Activated B cell treated with CpG ODN at 0.5 μM for 24 hours (primary cell): ENCODE measurements at regions not wholly inside any gene's neighbourhood (a gene's known extent, or its start where the extent isn't known, plus 50 kb on each side); places are given as distances from the start of the nearest gene placed in this dataset.

Source experiments
- ATAC-seq: fragments of 200-7000 bp; cut with Tn5 transposase; one replicate; pipeline ENCODE4 v1.10.0; 2021; ENCODE audit warnings: low read depth, mild to moderate bottlenecking, moderate library complexity
- CTCF ChIA-PET: fragments of 350-600 bp; sonication (Branson Sonifier 250); formaldehyde crosslinking; loops from one replicate; lab custom pipeline; 2021; ENCODE audit warnings: antibody characterized with exemption; lab: Charles Lee
- POLR2A ChIA-PET: fragments of 350-600 bp; sonication (Branson Sonifier 250); formaldehyde crosslinking; loops from one replicate; lab custom pipeline; 2021; ENCODE audit warnings: antibody characterized with exemption; lab: Charles Lee
- DNase-seq: peaks from one replicate; pipeline ENCODE4 v3.0.0; 2022
- H3K27ac Mint-ChIP-seq: one replicate; pipeline ENCODE4 v1.8.0; 2020; ENCODE audit warnings: mixed read lengths
- H3K27me3 Mint-ChIP-seq: one replicate; pipeline ENCODE4 v1.8.0; 2021; ENCODE audit warnings: mixed read lengths
- H3K36me3 Mint-ChIP-seq: one replicate; pipeline ENCODE4 v1.8.0; 2021; ENCODE audit warnings: low read depth, mixed read lengths
- H3K4me1 Mint-ChIP-seq: one replicate; pipeline ENCODE4 v1.8.0; 2021; ENCODE audit warnings: mixed read lengths
- H3K4me3 Mint-ChIP-seq: one replicate; pipeline ENCODE4 v1.8.0; 2020; ENCODE audit warnings: mild to moderate bottlenecking, mixed read lengths
- H3K9me3 Mint-ChIP-seq: one replicate; pipeline ENCODE4 v1.8.0; 2020; ENCODE audit warnings: mixed read lengths
- intact Hi-C: fragments of 100-400 bp; cut with micrococcal nuclease; formaldehyde crosslinking; loops from one replicate; pipeline ENCODE4 v1.15.1; 2024
- TF ChIP-seq, protein P1 (sequence below): fragments of 200-600 bp; IDR thresholded peaks from one replicate; pipeline ENCODE4 v1.8.0; 2022; ENCODE audit warnings: antibody characterized with exemption, mild to moderate bottlenecking

DNA sequence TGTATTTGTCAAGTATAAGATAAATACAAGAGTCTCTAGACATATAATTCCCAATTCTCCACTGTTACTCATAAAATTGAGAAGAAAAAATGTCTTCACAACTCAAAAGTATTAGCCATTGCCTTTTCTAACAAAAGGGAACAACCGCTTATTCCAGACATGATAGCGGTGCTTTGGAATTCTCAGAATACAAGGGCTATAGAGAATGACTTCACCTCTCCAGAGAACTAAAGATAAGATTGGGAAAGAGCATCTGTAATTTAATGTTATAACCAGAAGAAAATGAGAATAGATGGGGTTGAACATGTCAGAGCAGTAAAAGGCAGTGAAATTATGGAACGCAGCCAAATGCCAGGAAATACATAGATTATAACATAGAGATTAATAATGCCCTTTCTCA is 730.8 kb downstream of the C6orf118 start:
- ATAC-seq (no peak), DNase-seq (no peak)
- intact Hi-C loops = no loop called here
- Mint-ChIP-seq H3K27ac (no peak overlapping the region), H3K9me3 (peaks cover 10% of the 10 kb centered on the region), H3K27me3 (no peaks in the 10 kb centered on the region), H3K36me3 (no peaks in the 10 kb centered on the region), H3K4me3 (no peak overlapping the region), H3K4me1 (no peaks in the 10 kb centered on the region)
- POLR2A ChIA-PET = no interaction called here
- CTCF ChIA-PET = no interaction called here
- TF ChIP-seq, protein P1, sequence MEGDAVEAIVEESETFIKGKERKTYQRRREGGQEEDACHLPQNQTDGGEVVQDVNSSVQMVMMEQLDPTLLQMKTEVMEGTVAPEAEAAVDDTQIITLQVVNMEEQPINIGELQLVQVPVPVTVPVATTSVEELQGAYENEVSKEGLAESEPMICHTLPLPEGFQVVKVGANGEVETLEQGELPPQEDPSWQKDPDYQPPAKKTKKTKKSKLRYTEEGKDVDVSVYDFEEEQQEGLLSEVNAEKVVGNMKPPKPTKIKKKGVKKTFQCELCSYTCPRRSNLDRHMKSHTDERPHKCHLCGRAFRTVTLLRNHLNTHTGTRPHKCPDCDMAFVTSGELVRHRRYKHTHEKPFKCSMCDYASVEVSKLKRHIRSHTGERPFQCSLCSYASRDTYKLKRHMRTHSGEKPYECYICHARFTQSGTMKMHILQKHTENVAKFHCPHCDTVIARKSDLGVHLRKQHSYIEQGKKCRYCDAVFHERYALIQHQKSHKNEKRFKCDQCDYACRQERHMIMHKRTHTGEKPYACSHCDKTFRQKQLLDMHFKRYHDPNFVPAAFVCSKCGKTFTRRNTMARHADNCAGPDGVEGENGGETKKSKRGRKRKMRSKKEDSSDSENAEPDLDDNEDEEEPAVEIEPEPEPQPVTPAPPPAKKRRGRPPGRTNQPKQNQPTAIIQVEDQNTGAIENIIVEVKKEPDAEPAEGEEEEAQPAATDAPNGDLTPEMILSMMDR = no peak

GRCh38 chr6:164570801-164571200 is 738.6 kb downstream of the C6orf118 start:
- TF ChIP-seq, protein P1 = no peak
- DNase-seq (no peak), ATAC-seq (no peak)
- ChIA-PET POLR2A (no interaction called here), CTCF (no interaction called here)
- peaks cover 7% of the 10 kb centered on the region for H3K9me3 Mint-ChIP-seq
- H3K27me3 Mint-ChIP-seq = no peaks in the 10 kb centered on the region
- H3K4me1 Mint-ChIP-seq = no peaks in the 10 kb centered on the region
- H3K27ac Mint-ChIP-seq = no peak overlapping the region
- intact Hi-C loops = no loop called here
- H3K36me3 Mint-ChIP-seq = no peaks in the 10 kb centered on the region
- no peak overlapping the region for H3K4me3 Mint-ChIP-seq

- Mint-ChIP-seq H3K36me3 (no peaks in the 10 kb centered on the region), H3K27ac (no peak overlapping the region), H3K4me1 (no peaks in the 10 kb centered on the region), H3K4me3 (no peak overlapping the region), H3K9me3 (peaks cover 4% of the 10 kb centered on the region), H3K27me3 (no peaks in the 10 kb centered on the region)
- ChIA-PET POLR2A (no interaction called here), CTCF (no interaction called here)
- intact Hi-C loops = no loop called here
- no peak for ATAC-seq
- no peak for DNase-seq
- TF ChIP-seq, protein P1 = no peak
Measured at GRCh38 chr6:164569509-164569908, 739.9 kb downstream of the C6orf118 start.

DNA sequence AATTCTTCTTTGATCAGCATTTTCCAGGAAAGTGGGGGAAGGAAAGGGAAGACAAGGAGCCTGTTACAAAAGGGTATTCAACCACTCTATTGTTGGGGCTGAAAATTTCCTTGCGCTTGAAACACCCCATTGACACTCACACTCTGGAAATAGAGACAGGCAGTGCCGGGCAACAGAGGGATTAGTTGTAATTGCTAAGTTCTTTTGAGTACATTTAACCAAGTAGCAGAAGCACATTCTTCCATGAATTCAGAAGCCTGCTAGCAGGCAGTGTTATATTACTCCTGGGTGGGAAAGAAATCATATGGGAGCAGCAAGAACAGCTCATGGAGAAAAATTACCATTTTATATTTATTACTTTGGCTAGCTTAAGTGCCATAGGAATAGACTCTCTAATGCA is 745.5 kb downstream of the C6orf118 start:
- intact Hi-C loops = no loop called here
- Mint-ChIP-seq H3K36me3 (no peaks in the 10 kb centered on the region), H3K27me3 (no peaks in the 10 kb centered on the region), H3K27ac (no peak overlapping the region), H3K4me1 (no peaks in the 10 kb centered on the region), H3K4me3 (no peak overlapping the region), H3K9me3 (peaks cover 11% of the 10 kb centered on the region)
- DNase-seq (no peak), ATAC-seq (no peak)
- ChIA-PET POLR2A (no interaction called here), CTCF (no interaction called here)
- TF ChIP-seq, protein P1 = no peak

- Mint-ChIP-seq H3K27me3 (no peaks in the 10 kb centered on the region), H3K36me3 (no peaks in the 10 kb centered on the region), H3K4me3 (no peak overlapping the region), H3K27ac (no peak overlapping the region), H3K4me1 (no peaks in the 10 kb centered on the region), H3K9me3 (peaks cover 18% of the 10 kb centered on the region)
- POLR2A ChIA-PET = no interaction called here
- DNase-seq = no peak
- TF ChIP-seq, protein P1 = no peak
- no peak for ATAC-seq
- intact Hi-C loops = no loop called here
- CTCF ChIA-PET = no interaction called here
Measured at GRCh38 chr6:164561656-164562055, 747.7 kb downstream of the C6orf118 start.
